ENCODE measurements at regions not wholly inside any gene's neighbourhood (a gene's known extent, or its start where the extent isn't known, plus 50 kb on each side); places are given as distances from the start of the nearest gene placed in this dataset.
A peak's percentile ranks its signal among the peaks of the same experiment; 100 is the strongest.
"Not testable (repeated sequence)": the region's sequence is repeated elsewhere in the genome, so short reads cannot be mapped to it uniquely, and the experiment has no call there.

DNA sequence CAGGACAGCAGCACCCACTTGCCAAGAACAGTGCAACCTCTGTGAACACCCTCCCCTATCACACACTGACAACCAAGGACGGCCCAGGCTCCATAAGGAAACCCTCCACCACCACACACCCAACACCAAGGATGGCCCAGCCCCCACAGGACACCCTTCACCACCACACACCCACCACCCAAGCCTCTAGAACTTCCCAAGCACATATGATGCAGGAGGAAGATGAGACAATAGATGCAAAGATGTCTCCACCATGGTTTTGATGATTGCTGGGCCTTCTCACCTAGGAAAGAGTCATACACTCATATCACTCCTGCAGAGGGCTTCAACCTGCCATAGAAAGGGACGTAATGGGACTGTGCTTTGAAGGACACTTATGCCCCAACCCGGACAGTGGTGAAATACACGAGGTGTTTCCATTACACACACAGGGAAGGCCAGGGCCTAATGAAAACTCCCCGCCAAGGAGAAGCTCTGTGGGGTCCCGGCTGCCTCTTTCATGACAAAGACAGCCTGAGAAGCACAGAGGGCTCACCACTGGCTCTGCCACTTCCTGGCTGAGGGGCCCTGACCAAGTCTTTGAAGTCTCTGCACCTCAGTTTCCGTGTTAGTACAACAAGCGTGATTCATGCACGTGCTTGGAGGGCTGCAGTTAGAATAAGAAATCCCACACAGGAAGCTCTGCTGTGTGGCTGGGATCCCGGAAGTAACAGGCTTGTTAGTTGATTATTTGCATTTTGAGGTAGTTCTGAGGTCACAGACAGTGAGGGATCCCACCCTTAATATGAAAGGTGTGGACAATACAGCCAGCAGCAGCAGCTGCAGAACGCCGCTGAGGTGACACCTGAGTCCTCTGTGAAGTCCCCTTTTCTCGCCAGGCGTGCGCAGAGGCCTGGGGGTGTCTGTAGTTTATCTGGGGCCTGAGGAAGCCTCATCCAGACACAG, 61.9 kb upstream of the ATP12A start:
- Histone ChIP-seq H3K4me1 (no peaks in the 10 kb centered on the region), H3K27ac (no peak overlapping the region), H3K27me3 (no peaks in the 10 kb centered on the region), H3K9me3 (no peaks in the 10 kb centered on the region), H3K36me3 (no peaks in the 10 kb centered on the region), H3K4me3 (no peak overlapping the region)
- intact Hi-C loops (cut with DNase I) = no loop called here
- DNase-seq (no peak), ATAC-seq (peak; percentile 51)
- TF ChIP-seq, protein P1, sequence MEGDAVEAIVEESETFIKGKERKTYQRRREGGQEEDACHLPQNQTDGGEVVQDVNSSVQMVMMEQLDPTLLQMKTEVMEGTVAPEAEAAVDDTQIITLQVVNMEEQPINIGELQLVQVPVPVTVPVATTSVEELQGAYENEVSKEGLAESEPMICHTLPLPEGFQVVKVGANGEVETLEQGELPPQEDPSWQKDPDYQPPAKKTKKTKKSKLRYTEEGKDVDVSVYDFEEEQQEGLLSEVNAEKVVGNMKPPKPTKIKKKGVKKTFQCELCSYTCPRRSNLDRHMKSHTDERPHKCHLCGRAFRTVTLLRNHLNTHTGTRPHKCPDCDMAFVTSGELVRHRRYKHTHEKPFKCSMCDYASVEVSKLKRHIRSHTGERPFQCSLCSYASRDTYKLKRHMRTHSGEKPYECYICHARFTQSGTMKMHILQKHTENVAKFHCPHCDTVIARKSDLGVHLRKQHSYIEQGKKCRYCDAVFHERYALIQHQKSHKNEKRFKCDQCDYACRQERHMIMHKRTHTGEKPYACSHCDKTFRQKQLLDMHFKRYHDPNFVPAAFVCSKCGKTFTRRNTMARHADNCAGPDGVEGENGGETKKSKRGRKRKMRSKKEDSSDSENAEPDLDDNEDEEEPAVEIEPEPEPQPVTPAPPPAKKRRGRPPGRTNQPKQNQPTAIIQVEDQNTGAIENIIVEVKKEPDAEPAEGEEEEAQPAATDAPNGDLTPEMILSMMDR (IDR thresholded peaks at IDR 0.05) = no peak

DNA sequence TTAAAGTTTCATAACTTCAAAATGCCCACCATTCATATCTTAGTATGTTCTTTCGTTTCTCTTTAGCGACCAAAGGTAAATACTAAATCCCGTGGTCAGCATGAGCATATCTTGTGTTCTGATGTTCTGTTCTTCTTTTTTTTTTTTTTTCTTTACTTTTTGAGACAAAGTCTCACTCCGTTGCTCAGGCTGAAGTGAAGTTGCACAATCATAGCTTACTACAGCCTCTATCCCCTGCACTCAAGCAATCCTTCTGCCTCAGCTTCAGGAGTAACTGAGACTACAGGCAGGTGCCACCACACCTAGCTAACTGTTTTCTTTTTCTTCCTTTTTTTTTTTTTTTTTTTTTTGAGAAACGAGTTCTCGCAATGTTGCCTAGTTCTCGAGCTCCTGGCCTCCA, 60.9 kb upstream of the ATP12A start:
- no peaks in the 10 kb centered on the region for H3K9me3 ChIP-seq
- H3K36me3 ChIP-seq = no peaks in the 10 kb centered on the region
- no peak overlapping the region for H3K27ac ChIP-seq
- TF ChIP-seq, protein P1 (IDR thresholded peaks at IDR 0.05) = no peak
- H3K4me1 ChIP-seq = no peaks in the 10 kb centered on the region
- H3K27me3 ChIP-seq = no peaks in the 10 kb centered on the region
- DNase-seq (no peak), ATAC-seq (no peak)
- no peak overlapping the region for H3K4me3 ChIP-seq
- intact Hi-C loops (cut with DNase I) = no loop called here

DNA sequence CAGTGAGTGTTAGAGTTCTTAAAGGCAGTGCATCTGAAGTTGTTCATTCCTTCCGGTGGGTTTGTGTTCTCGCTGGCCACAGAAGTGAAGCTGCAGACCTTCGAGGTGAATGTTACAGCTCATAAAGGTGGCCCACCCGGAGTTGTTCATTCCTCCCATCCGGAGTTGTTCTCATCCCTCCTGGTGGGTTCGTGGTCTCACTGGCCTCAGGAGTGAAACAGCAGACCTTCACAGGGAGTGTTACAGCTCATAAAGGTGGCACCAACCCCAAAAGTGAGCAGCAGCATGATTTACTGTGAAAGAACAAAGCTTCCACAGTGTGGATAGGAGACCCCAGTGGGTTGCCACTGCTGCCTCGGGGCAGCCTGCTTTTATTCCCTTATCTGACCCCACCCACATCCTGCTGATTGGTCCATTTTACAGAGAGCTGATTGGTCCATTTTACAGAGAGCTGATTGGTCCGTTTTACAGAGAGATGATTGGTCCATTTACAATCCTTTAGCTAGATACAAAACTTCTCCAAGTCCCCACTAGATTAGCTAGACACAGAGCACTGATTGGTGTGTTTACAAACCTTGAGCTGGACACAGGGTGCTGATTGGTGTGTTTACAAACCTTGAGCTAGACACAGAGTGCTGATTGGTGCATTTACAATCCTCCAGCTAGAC, 57.6 kb upstream of the ATP12A start:
- H3K36me3 ChIP-seq; ATAC-seq; H3K27ac ChIP-seq; H3K4me3 ChIP-seq; H3K27me3 ChIP-seq; H3K4me1 ChIP-seq; H3K9me3 ChIP-seq; DNase-seq; intact Hi-C loops (cut with DNase I): not testable (repeated sequence)

DNA sequence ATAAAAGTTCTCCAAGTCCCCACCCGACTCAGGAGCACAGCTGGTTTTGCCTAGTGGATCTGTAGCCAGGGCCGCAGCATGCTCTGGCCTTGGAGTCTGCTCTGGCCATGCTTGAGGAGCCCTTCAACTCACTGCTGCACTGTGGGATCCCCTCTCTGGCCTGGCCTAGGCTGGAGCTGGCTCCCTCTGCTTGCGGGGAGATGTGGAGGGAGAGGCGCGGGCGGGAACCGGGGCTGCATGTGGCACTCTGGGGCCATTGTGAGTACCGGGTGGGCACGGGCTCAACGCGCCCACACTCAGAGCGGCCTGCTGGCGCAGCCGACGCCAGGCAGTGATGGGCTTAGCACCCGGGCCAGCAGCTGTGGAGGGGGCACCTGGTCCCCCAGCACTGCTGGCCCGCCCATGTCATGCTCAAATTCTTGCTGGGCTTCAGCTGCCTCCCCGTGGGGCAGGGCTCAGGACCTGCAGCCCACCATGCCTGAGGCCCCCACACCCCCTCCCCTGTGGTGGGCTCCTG, 57.0 kb upstream of the ATP12A start:
- no peak overlapping the region for H3K27ac ChIP-seq
- H3K27me3 ChIP-seq = no peaks in the 10 kb centered on the region
- no peak overlapping the region for H3K4me3 ChIP-seq
- H3K9me3 ChIP-seq = no peaks in the 10 kb centered on the region
- intact Hi-C loops (cut with DNase I) = no loop called here
- no peaks in the 10 kb centered on the region for H3K36me3 ChIP-seq
- DNase-seq (no peak), ATAC-seq (no peak)
- TF ChIP-seq, protein P1 (IDR thresholded peaks at IDR 0.05) = no peak
- H3K4me1 ChIP-seq = peaks cover 7% of the 10 kb centered on the region

DNA sequence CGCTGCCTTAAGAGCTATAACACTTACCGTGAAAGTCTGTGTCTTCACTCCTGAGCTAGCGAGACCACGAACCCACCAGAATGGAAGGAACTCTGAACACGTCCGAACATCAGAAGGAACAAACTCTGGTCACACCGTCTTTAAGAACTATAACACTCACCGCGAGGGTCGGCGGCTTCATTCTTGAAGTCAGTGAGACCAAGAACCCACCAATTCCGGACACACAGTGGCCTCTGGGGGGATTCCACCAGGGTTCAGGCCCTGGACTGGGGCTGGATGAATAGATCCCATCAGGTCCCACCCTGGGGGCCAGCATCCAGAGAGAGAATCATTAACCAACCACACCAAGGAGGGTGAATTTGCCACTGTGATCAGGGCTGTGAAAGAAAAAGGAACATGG, 55.8 kb upstream of the ATP12A start:
- intact Hi-C loops (cut with DNase I) = no loop called here
- Histone ChIP-seq H3K36me3 (no peaks in the 10 kb centered on the region), H3K27me3 (no peaks in the 10 kb centered on the region), H3K4me3 (no peak overlapping the region), H3K4me1 (peaks cover 7% of the 10 kb centered on the region), H3K9me3 (no peaks in the 10 kb centered on the region), H3K27ac (no peak overlapping the region)
- TF ChIP-seq, protein P1 (IDR thresholded peaks at IDR 0.05) = no peak
- DNase-seq (no peak), ATAC-seq (no peak)

DNA sequence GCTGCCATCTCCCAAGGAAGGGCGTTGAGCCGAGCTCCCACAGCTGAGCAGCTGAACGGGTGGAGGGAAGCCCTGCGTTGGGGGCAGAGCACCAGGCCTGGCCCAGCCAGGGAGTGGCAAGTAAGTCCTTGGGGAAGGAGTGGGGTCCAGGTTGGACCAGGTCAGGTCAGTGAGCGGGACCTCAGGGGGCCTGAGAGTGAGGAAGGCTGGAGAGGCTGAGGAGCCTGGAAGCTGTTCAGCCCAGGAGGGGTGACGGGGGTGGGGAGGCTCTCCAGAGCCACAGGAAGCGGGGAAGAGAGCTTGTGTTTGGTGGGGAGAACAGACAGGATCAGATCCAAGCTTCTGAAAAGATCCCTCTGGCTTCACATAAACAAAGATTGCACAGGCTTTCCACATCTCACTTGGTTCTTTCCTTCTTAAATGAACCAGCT, 55.4 kb upstream of the ATP12A start:
- Histone ChIP-seq H3K27me3 (no peaks in the 10 kb centered on the region), H3K4me1 (peaks cover 7% of the 10 kb centered on the region), H3K4me3 (no peak overlapping the region), H3K9me3 (no peaks in the 10 kb centered on the region), H3K27ac (peak overlapping the region; percentile 1), H3K36me3 (no peaks in the 10 kb centered on the region)
- intact Hi-C loops (cut with DNase I) = no loop called here
- ATAC-seq (peak; percentile 17), DNase-seq (no peak)
- TF ChIP-seq, protein P1 (IDR thresholded peaks at IDR 0.05) = no peak
